Keratinocyte (primary cell): ENCODE measurements at regions not wholly inside any gene's neighbourhood (a gene's known extent, or its start where the extent isn't known, plus 50 kb on each side); places are given as distances from the start of the nearest gene placed in this dataset.
"Not testable (repeated sequence)": the region's sequence is repeated elsewhere in the genome, so short reads cannot be mapped to it uniquely, and the experiment has no call there.

Experiments used
- DNase-seq: peaks from one replicate; pipeline ENCODE4 v3.0.0-alpha.2; 2011; ENCODE audit warnings: low read depth, missing footprints, low spot score
- FAIRE-seq: peaks from 2 replicates; lab custom pipeline; 2011; peaks lifted over from hg19 to GRCh38; lab: Jason Lieb, UNC
- H2AFZ ChIP-seq: 2 replicates; pipeline ENCODE4 v1.6.0; 2012; ENCODE audit warnings: low read length, control low read depth, inconsistent platforms; ENCODE audit not compliant: control insufficient read depth
- H3K27ac ChIP-seq: 2 replicates; pipeline ENCODE4 v1.5.1; 2011; ENCODE audit warnings: low read length; ENCODE audit not compliant: control insufficient read depth, insufficient read depth
- H3K27me3 ChIP-seq: 3 replicates; pipeline ENCODE4 v1.6.0; 2011; ENCODE audit warnings: low read length; ENCODE audit not compliant: control insufficient read depth, insufficient read depth; ENCODE audit errors: extremely low read depth
- H3K36me3 ChIP-seq, 2 experiments: 2 replicates in 1 of 2; 3 replicates in 1 of 2; pipeline ENCODE4 v1.5.1; 2011; ENCODE audit warnings: low read length in 2 of 2, mild to moderate bottlenecking in 1 of 2; ENCODE audit not compliant: control insufficient read depth in 2 of 2, insufficient read depth in 2 of 2; ENCODE audit errors: extremely low read depth in 1 of 2
- H3K4me1 ChIP-seq: 3 replicates; pipeline ENCODE4 v1.5.1; 2011; ENCODE audit warnings: low read length; ENCODE audit not compliant: control insufficient read depth, insufficient read depth; ENCODE audit errors: extremely low read depth
- H3K4me2 ChIP-seq: 3 replicates; pipeline ENCODE4 v1.6.0; 2011; ENCODE audit warnings: low read depth, low read length; ENCODE audit not compliant: control insufficient read depth, insufficient read depth; ENCODE audit errors: extremely low read depth
- H3K4me3 ChIP-seq, 3 experiments: fragments of 200-600 bp in 1 of 3; sonication (generic) in 1 of 3; 2 replicates in 2 of 3; 3 replicates in 1 of 3; pipeline ENCODE4 v1.5.1; 2011 to 2016; ENCODE audit warnings: low read length in 3 of 3, mild to moderate bottlenecking in 3 of 3, control low read depth in 2 of 3, inconsistent platforms in 1 of 3, low read depth in 1 of 3, mixed read lengths in 1 of 3, mixed run types in 1 of 3, moderate library complexity in 1 of 3; ENCODE audit not compliant: control insufficient read depth in 2 of 3, insufficient read depth in 2 of 3; ENCODE audit errors: extremely low read depth in 1 of 3
- H3K79me2 ChIP-seq: 2 replicates; pipeline ENCODE4 v1.6.0; 2012; ENCODE audit warnings: low read length; ENCODE audit not compliant: control insufficient read depth, insufficient read depth
- H3K9ac ChIP-seq: 3 replicates; pipeline ENCODE4 v1.6.0; 2011; ENCODE audit warnings: low read length; ENCODE audit not compliant: control insufficient read depth, insufficient read depth; ENCODE audit errors: extremely low read depth
- H3K9me1 ChIP-seq: 3 replicates; pipeline ENCODE4 v1.6.0; 2011; ENCODE audit warnings: low read length; ENCODE audit not compliant: control insufficient read depth, insufficient read depth; ENCODE audit errors: extremely low read depth
- H3K9me3 ChIP-seq: 2 replicates; pipeline ENCODE4 v1.5.1; 2012; ENCODE audit warnings: low read depth, low read length; ENCODE audit not compliant: control insufficient read depth
- H4K20me1 ChIP-seq: 3 replicates; pipeline ENCODE4 v1.6.0; 2011; ENCODE audit warnings: low read length; ENCODE audit not compliant: control insufficient read depth, insufficient read depth; ENCODE audit errors: extremely low read depth
- EZH2 ChIP-seq: IDR thresholded peaks from one replicate; pipeline ENCODE4 v1.6.1; 2012; ENCODE audit warnings: inconsistent platforms, mild to moderate bottlenecking, low read length, moderate library complexity
- dilution Hi-C: fragments of 300-500 bp; cut with MboI; formaldehyde crosslinking; loops from one replicate; pipeline ENCODE4 v1.7.0; 2020; ENCODE audit warnings: low sequenced_read_pairs; ENCODE audit not compliant: extremely low pct_ligation_motif_present
- TF ChIP-seq, protein P1 (sequence below), 3 experiments: IDR thresholded peaks in 1 of 3; conservative IDR thresholded peaks in 1 of 3; optimal IDR thresholded peaks in 1 of 3; 2 replicates in 2 of 3; 3 replicates in 1 of 3; pipeline versions ENCODE3 to v1.5.1; 2011; ENCODE audit warnings: low read length in 3 of 3, mild to moderate bottlenecking in 3 of 3, moderate library complexity in 2 of 3, control low read depth in 1 of 3, inconsistent platforms in 1 of 3; ENCODE audit not compliant: insufficient read depth in 2 of 3; ENCODE audit errors: extremely low read depth in 1 of 3

DNA sequence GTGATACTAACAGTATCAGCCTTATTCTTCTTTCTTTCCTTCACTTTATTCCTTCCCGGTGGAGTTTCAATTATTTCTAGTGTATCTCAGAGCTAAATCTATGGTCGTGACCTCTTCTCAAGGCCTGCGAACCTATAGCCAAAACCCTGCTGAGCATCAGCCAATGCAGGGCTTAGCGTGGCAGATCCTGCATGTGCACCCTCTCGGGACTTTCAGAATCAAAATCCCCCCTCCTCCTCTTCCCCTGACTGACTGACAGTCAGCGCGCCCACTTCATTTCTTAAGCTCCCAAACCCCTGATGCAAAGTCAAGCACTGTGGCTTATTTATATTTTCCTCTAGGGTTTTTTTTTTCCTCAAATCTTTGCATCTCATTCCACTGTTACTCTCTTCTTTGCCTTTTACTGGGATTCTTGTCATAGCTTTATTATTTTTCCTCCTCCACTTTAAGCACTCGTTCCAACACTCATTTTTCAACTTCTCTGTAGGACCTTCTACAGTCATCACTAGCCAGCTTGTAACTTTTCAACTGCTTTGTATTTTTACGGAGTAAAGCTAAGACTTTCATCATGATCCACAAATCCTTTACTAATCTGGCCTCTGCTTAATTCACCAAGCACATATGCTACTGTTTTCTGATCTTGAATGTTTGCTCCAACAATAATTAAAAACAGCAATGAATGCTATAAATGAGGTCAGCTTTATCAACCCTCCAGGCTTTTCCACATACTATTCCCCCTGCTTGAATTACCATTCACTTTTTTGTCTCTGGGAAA lies 896.5 kb upstream of the PIK3C3 start:
- H3K4me1 ChIP-seq, result no peaks in the 10 kb centered on the region
- H3K27me3 ChIP-seq, result no peaks in the 10 kb centered on the region
- no peaks in the 10 kb centered on the region for H3K9me1 ChIP-seq
- dilution Hi-C loops, result no loop called here
- H3K4me3 ChIP-seq, result no peak overlapping the region
- FAIRE-seq (no peak), DNase-seq (no peak)
- H3K36me3 ChIP-seq, result no peaks in the 10 kb centered on the region
- no peaks in the 10 kb centered on the region for H3K9me3 ChIP-seq
- no peak overlapping the region for H3K27ac ChIP-seq
- no peaks in the 10 kb centered on the region for H4K20me1 ChIP-seq
- H3K9ac ChIP-seq, result no peak overlapping the region
- no peak overlapping the region for H3K4me2 ChIP-seq
- H2AFZ ChIP-seq, result no peak overlapping the region
- TF ChIP-seq, protein P1, sequence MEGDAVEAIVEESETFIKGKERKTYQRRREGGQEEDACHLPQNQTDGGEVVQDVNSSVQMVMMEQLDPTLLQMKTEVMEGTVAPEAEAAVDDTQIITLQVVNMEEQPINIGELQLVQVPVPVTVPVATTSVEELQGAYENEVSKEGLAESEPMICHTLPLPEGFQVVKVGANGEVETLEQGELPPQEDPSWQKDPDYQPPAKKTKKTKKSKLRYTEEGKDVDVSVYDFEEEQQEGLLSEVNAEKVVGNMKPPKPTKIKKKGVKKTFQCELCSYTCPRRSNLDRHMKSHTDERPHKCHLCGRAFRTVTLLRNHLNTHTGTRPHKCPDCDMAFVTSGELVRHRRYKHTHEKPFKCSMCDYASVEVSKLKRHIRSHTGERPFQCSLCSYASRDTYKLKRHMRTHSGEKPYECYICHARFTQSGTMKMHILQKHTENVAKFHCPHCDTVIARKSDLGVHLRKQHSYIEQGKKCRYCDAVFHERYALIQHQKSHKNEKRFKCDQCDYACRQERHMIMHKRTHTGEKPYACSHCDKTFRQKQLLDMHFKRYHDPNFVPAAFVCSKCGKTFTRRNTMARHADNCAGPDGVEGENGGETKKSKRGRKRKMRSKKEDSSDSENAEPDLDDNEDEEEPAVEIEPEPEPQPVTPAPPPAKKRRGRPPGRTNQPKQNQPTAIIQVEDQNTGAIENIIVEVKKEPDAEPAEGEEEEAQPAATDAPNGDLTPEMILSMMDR (optimal IDR thresholded peaks at IDR 0.05 in 1 of 3, IDR thresholded peaks at IDR 0.05 in 1 of 3, conservative IDR thresholded peaks at IDR 0.05 in 1 of 3; ENCODE audit: extremely low read depth in 1 of 3, insufficient read depth in 2 of 3, low read length in 3 of 3), result no peak
- no peak for TF ChIP-seq EZH2
- H3K79me2 ChIP-seq, result no peaks in the 10 kb centered on the region

DNA sequence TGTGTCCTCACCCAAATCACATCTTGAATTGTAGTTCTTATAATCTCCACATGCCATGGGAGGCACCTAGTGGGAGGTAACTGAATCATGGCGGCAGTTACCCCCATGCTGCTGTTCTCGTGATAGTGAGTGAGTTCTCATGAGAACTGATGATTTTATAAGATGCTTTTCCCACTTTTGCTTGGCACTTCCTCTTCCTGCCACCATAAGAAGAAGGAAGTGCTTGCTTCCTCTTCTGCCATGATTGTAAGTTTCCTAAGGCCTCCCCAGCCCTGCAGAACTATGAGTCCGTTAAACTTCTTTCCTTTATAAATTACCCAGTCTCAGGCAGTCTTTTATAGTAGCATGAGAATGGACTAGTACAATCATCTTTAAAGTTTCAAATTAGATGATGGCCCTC lies 902.4 kb upstream of the PIK3C3 start:
- no peaks in the 10 kb centered on the region for H3K79me2 ChIP-seq
- no peak overlapping the region for H3K27ac ChIP-seq
- no peak overlapping the region for H2AFZ ChIP-seq
- no peaks in the 10 kb centered on the region for H3K9me1 ChIP-seq
- H3K9ac ChIP-seq, result no peak overlapping the region
- H3K36me3 ChIP-seq, result no peaks in the 10 kb centered on the region
- dilution Hi-C loops, result no loop called here
- DNase-seq (no peak), FAIRE-seq (no peak)
- no peak overlapping the region for H3K4me2 ChIP-seq
- no peaks in the 10 kb centered on the region for H3K27me3 ChIP-seq
- no peaks in the 10 kb centered on the region for H3K4me1 ChIP-seq
- no peak overlapping the region for H3K4me3 ChIP-seq
- H3K9me3 ChIP-seq, result no peaks in the 10 kb centered on the region
- no peak for TF ChIP-seq EZH2
- TF ChIP-seq, protein P1 (optimal IDR thresholded peaks at IDR 0.05 in 1 of 3, IDR thresholded peaks at IDR 0.05 in 1 of 3, conservative IDR thresholded peaks at IDR 0.05 in 1 of 3; ENCODE audit: extremely low read depth in 1 of 3, insufficient read depth in 2 of 3, low read length in 3 of 3), result no peak
- H4K20me1 ChIP-seq, result no peaks in the 10 kb centered on the region

DNA sequence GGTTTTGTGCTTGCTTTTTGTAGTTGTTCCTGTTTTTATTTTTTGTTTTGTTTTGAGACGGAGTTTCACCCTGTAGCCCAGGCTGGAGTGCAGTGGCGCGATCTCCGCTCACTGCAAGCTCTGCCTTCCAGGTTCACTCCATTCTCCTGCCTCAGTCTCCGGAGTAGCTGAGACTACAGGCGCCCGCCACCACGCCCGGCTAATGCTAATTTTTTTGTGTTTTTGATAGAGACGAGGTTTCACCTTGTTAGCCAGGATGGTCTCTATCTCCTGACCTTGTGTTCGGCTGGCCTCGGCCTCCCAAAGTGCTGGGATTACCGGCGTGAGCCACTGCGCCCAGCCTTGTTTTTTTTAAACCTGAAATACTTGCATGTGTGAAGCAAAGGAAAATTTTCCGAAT lies 908.8 kb upstream of the PIK3C3 start:
- FAIRE-seq, result not testable (repeated sequence)

More for the DNA sequence above, 908.8 kb upstream of the PIK3C3 start:
- H4K20me1 ChIP-seq, H2AFZ ChIP-seq, H3K9me3 ChIP-seq, H3K27me3 ChIP-seq, H3K9ac ChIP-seq, dilution Hi-C loops, H3K4me1 ChIP-seq, H3K9me1 ChIP-seq, DNase-seq, H3K36me3 ChIP-seq, H3K4me3 ChIP-seq, H3K79me2 ChIP-seq, H3K4me2 ChIP-seq, H3K27ac ChIP-seq: not testable (repeated sequence)
